ENCODE measurements at regions not wholly inside any gene's neighbourhood (a gene's known extent, or its start where the extent isn't known, plus 50 kb on each side); places are given as distances from the start of the nearest gene placed in this dataset.

- FAIRE-seq (no peak), DNase-seq (no peak)
- Histone ChIP-seq H3K4me3 (ENCODE audit: low read length in 3 of 3) (no peak overlapping the region), H3K27me3 (ENCODE audit: control insufficient read depth, insufficient read depth, low read length) (no peaks in the 10 kb centered on the region), H3K36me3 (ENCODE audit: control insufficient read depth in 2 of 3, insufficient read depth in 3 of 3, low read length in 3 of 3) (no peaks in the 10 kb centered on the region), H3K9ac (ENCODE audit: low read length in 3 of 3) (no peak overlapping the region), H3K4me1 (ENCODE audit: control insufficient read depth in 2 of 3, insufficient read depth in 2 of 3, low read depth in 1 of 3, low read length in 3 of 3) (peaks cover 0 to 6% (median 0%) of the 10 kb centered on the region in 3 donors), H3K27ac (ENCODE audit: low read depth in 2 of 2, low read length in 2 of 2) (peak overlapping the region; percentile 8 to 30), H3K9me3 (ENCODE audit: control insufficient read depth in 2 of 3, insufficient read depth in 1 of 3, low read length in 3 of 3) (no peaks in the 10 kb centered on the region)
- intact Hi-C loops (cut with DNase I): no loop called here
- TF ChIP-seq CTCF (IDR thresholded peaks at IDR 0.05; ENCODE audit: borderline replicate concordance, extremely low read depth, insufficient read depth): no peak
Observed at GRCh38 chr10:61029411-61029810, 85.4 kb upstream of the RHOBTB1 start.

GRCh38 chr10:61028861-61029361 lies 84.9 kb upstream of the RHOBTB1 start:
- DNase-seq (no peak), FAIRE-seq (no peak)
- no peak overlapping the region for H3K9ac ChIP-seq (ENCODE audit: low read length in 3 of 3)
- H3K9me3 ChIP-seq (ENCODE audit: control insufficient read depth in 2 of 3, insufficient read depth in 1 of 3, low read length in 3 of 3): no peaks in the 10 kb centered on the region
- intact Hi-C loops (cut with DNase I): no loop called here
- no peak for TF ChIP-seq CTCF (IDR thresholded peaks at IDR 0.05; ENCODE audit: borderline replicate concordance, extremely low read depth, insufficient read depth)
- H3K27ac ChIP-seq (ENCODE audit: low read depth in 2 of 2, low read length in 2 of 2): peak overlapping the region; percentile 8 to 30
- H3K27me3 ChIP-seq (ENCODE audit: control insufficient read depth, insufficient read depth, low read length): no peaks in the 10 kb centered on the region
- H3K36me3 ChIP-seq (ENCODE audit: control insufficient read depth in 2 of 3, insufficient read depth in 3 of 3, low read length in 3 of 3): no peaks in the 10 kb centered on the region
- no peak overlapping the region for H3K4me3 ChIP-seq (ENCODE audit: low read length in 3 of 3)
- H3K4me1 ChIP-seq (ENCODE audit: control insufficient read depth in 2 of 3, insufficient read depth in 2 of 3, low read depth in 1 of 3, low read length in 3 of 3): peaks cover 0 to 6% (median under 1%) of the 10 kb centered on the region in 3 donors

GRCh38 chr10:61024856-61025201 lies 80.8 kb upstream of the RHOBTB1 start:
- Histone ChIP-seq H3K4me1 (ENCODE audit: control insufficient read depth in 2 of 3, insufficient read depth in 2 of 3, low read depth in 1 of 3, low read length in 3 of 3) (peaks cover 0 to 7% (median 3%) of the 10 kb centered on the region in 3 donors), H3K9me3 (ENCODE audit: control insufficient read depth in 2 of 3, insufficient read depth in 1 of 3, low read length in 3 of 3) (no peaks in the 10 kb centered on the region), H3K9ac (ENCODE audit: low read length in 3 of 3) (no peak overlapping the region), H3K36me3 (ENCODE audit: control insufficient read depth in 2 of 3, insufficient read depth in 3 of 3, low read length in 3 of 3) (no peaks in the 10 kb centered on the region), H3K27ac (ENCODE audit: low read depth in 2 of 2, low read length in 2 of 2) (no peak overlapping the region), H3K27me3 (ENCODE audit: control insufficient read depth, insufficient read depth, low read length) (no peaks in the 10 kb centered on the region), H3K4me3 (ENCODE audit: low read length in 3 of 3) (no peak overlapping the region)
- FAIRE-seq (no peak), DNase-seq (peak in 3 of 5 donors; percentile 18 to 72 (median 47))
- intact Hi-C loops (cut with DNase I): no loop called here
- TF ChIP-seq CTCF (IDR thresholded peaks at IDR 0.05; ENCODE audit: borderline replicate concordance, extremely low read depth, insufficient read depth): peak; percentile 52

Measured in kidney (tissue), 13 donors.